Stomach (tissue), 4 donors: ENCODE measurements at regions not wholly inside any gene's neighbourhood (a gene's known extent, or its start where the extent isn't known, plus 50 kb on each side); places are given as distances from the start of the nearest gene placed in this dataset.

ENCODE experiments used
- POLR2A ChIP-seq, 4 donors: fragments of 450-650 bp; IDR thresholded peaks; one replicate each; pipeline ENCODE4 v1.6.1; 2016; ENCODE audit warnings: antibody characterized with exemption in 4 of 4, control low read depth in 2 of 4, mild to moderate bottlenecking in 1 of 4, moderate library complexity in 1 of 4
- POLR2AphosphoS5 ChIP-seq, 3 donors: sonication (generic); formaldehyde crosslinking; IDR thresholded peaks; one replicate each; pipeline ENCODE4 v1.6.1; 2016; ENCODE audit warnings: antibody characterized with exemption in 3 of 3
- TF ChIP-seq, protein P1 (sequence below), 7 experiments: fragments of 450-650 bp in 4 of 7; fragments of 200-600 bp in 3 of 7; sonication (generic) in 3 of 7; IDR thresholded peaks; one replicate each; pipeline ENCODE4 v1.5.1; 2016 to 2019; ENCODE audit warnings: antibody characterized with exemption in 7 of 7, control low read depth in 2 of 7, mild to moderate bottlenecking in 1 of 7

DNA sequence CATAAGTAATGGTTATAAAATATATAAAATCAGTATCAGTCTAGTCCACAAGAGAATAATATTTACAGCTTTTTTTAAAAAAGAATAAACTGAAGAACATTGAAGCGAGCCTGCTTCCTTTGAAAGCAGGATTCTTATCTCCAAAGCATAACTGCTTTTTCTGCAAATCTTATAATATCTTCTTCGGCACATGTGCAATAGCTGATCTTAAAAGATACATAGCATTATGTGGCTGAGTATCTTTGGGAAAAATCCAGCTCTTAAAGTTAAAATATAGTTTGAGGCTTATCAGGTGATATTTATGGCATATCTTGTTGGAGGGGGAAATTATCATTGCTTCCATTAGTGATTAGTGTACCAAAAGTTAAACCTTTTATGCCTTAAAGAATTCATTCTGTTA lies 523.9 kb upstream of the ADGRL4 start:
- TF ChIP-seq, protein P1, sequence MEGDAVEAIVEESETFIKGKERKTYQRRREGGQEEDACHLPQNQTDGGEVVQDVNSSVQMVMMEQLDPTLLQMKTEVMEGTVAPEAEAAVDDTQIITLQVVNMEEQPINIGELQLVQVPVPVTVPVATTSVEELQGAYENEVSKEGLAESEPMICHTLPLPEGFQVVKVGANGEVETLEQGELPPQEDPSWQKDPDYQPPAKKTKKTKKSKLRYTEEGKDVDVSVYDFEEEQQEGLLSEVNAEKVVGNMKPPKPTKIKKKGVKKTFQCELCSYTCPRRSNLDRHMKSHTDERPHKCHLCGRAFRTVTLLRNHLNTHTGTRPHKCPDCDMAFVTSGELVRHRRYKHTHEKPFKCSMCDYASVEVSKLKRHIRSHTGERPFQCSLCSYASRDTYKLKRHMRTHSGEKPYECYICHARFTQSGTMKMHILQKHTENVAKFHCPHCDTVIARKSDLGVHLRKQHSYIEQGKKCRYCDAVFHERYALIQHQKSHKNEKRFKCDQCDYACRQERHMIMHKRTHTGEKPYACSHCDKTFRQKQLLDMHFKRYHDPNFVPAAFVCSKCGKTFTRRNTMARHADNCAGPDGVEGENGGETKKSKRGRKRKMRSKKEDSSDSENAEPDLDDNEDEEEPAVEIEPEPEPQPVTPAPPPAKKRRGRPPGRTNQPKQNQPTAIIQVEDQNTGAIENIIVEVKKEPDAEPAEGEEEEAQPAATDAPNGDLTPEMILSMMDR (IDR thresholded peaks at IDR 0.05): no peak
- TF ChIP-seq POLR2A (IDR thresholded peaks at IDR 0.05) (no peak), POLR2AphosphoS5 (IDR thresholded peaks at IDR 0.05) (no peak)
